ENCODE measurements at regions not wholly inside any gene's neighbourhood (a gene's known extent, or its start where the extent isn't known, plus 50 kb on each side); places are given as distances from the start of the nearest gene placed in this dataset.

GRCh38 chrX:127038065-127038464 lies 218.5 kb downstream of the PRR32 start:
- Histone ChIP-seq H2AK5ac (ENCODE audit: low read depth, low read length) (no peak overlapping the region), H3K9me1 (ENCODE audit: insufficient read depth, low read length) (no peaks in the 10 kb centered on the region), H3K4me3 (ENCODE audit: insufficient read depth, low read depth, low read length) (no peak overlapping the region), H3K4me1 (ENCODE audit: control insufficient read depth, insufficient read depth, low read length) (no peaks in the 10 kb centered on the region), H3K56ac (ENCODE audit: extremely low read depth, insufficient read depth, low read length) (no peak overlapping the region), H3K18ac (ENCODE audit: low read depth, low read length) (no peak overlapping the region), H3K36me3 (ENCODE audit: control insufficient read depth, insufficient read depth, low read length) (no peaks in the 10 kb centered on the region), H3K9me3 (ENCODE audit: control insufficient read depth, insufficient read depth, low read length) (no peaks in the 10 kb centered on the region), H3K4ac (ENCODE audit: low read depth, low read length) (no peak overlapping the region), H2AFZ (replicated peaks; ENCODE audit: low read length, poor library complexity) (no peak overlapping the region), H2AK9ac (replicated peaks; ENCODE audit: low read depth, low read length, poor library complexity) (no peak overlapping the region), H4K5ac (ENCODE audit: low read depth, low read length) (no peak overlapping the region), H4K91ac (ENCODE audit: insufficient read depth, low read depth, low read length) (no peak overlapping the region), H2BK5ac (ENCODE audit: low read depth, low read length, poor library complexity, severe bottlenecking) (no peak overlapping the region), H3K14ac (replicated peaks; ENCODE audit: low read depth, low read length) (no peak overlapping the region), H3K27ac (ENCODE audit: insufficient read depth, low read length) (no peak overlapping the region), H4K20me1 (ENCODE audit: insufficient read depth, low read length) (no peaks in the 10 kb centered on the region), H2BK15ac (ENCODE audit: low read depth, low read length) (no peak overlapping the region), H3K27me3 (ENCODE audit: control insufficient read depth, insufficient read depth, low read length) (no peaks in the 10 kb centered on the region), H2BK20ac (ENCODE audit: low read depth, low read length) (no peak overlapping the region), H3K79me1 (ENCODE audit: low read depth in 1 of 2, low read length in 2 of 2) (no peaks in the 10 kb centered on the region), H3K9ac (ENCODE audit: low read depth, low read length) (no peak overlapping the region), H4K8ac (ENCODE audit: low read depth in 2 of 2, low read length in 2 of 2) (no peak overlapping the region), H3K4me2 (ENCODE audit: low read depth, low read length) (no peak overlapping the region), H3K23ac (ENCODE audit: low read depth, low read length) (no peak overlapping the region), H2BK120ac (ENCODE audit: low read depth, low read length) (no peak overlapping the region)
- POLR2A ChIA-PET (ENCODE audit: unreplicated experiment), result no interaction called here
- dilution Hi-C loops (cut with HindIII; ENCODE audit: low sequenced_read_pairs, unreplicated experiment) (no loop called here), in situ Hi-C loops (cut with MboI; ENCODE audit: low sequenced_read_pairs) (no loop called here), intact Hi-C loops (cut with micrococcal nuclease) (no loop called here)
- DNase-seq, result no peak
- no TSS peak for BruUV-seq (replicated peaks)
- no peak for TF ChIP-seq RCOR1 (IDR thresholded peaks at IDR 0.05; ENCODE audit: insufficient replicate concordance, low read length)
- TF ChIP-seq RAD21 (IDR thresholded peaks at IDR 0.05; ENCODE audit: low read length), result no peak
- TF ChIP-seq MAZ (IDR thresholded peaks at IDR 0.05; ENCODE audit: borderline replicate concordance, low read depth, low read length), result no peak
- no peak for TF ChIP-seq MAFK (IDR thresholded peaks at IDR 0.05; ENCODE audit: low read depth, low read length)
- TF ChIP-seq USF2 (IDR thresholded peaks at IDR 0.05; ENCODE audit: low read depth, low read length), result no peak
- TF ChIP-seq MXI1 (IDR thresholded peaks at IDR 0.05; ENCODE audit: borderline replicate concordance, low read depth, low read length), result no peak
- no peak for TF ChIP-seq SMC3 (IDR thresholded peaks at IDR 0.05; ENCODE audit: low read depth, low read length)
- TF ChIP-seq CHD1 (IDR thresholded peaks at IDR 0.05; ENCODE audit: low read depth, low read length), result no peak
- CTCF ChIA-PET, result no interaction called here
- WGBS, 2 experiments (ENCODE audit: extremely low coverage in 2 of 2, insufficient read length in 1 of 2), result no CpG with 5 or more reads among the region's 1 CpG
- no peak for ATAC-seq (ENCODE audit: low read depth)
